Osteocyte (in vitro differentiated cells): ENCODE measurements at regions not wholly inside any gene's neighbourhood (a gene's known extent, or its start where the extent isn't known, plus 50 kb on each side); places are given as distances from the start of the nearest gene placed in this dataset.

Source experiments
- DNase-seq: peaks from one replicate; pipeline ENCODE4 v3.0.0; 2021; ENCODE audit warnings: mixed read lengths; ENCODE audit not compliant: unreplicated experiment; ENCODE audit errors: extremely low spot score
- H3K27ac Mint-ChIP-seq: one replicate; pipeline ENCODE4 v1.8.0; 2021; ENCODE audit warnings: mild to moderate bottlenecking, mixed read lengths; ENCODE audit not compliant: unreplicated experiment
- H3K27me3 Mint-ChIP-seq: one replicate; pipeline ENCODE4 v1.8.0; 2021; ENCODE audit warnings: mixed read lengths; ENCODE audit not compliant: unreplicated experiment
- H3K36me3 Mint-ChIP-seq: one replicate; pipeline ENCODE4 v1.8.0; 2021; ENCODE audit warnings: mixed read lengths; ENCODE audit not compliant: unreplicated experiment
- H3K4me1 Mint-ChIP-seq: one replicate; pipeline ENCODE4 v1.8.0; 2021; ENCODE audit warnings: mixed read lengths; ENCODE audit not compliant: unreplicated experiment
- H3K4me3 Mint-ChIP-seq: one replicate; pipeline ENCODE4 v1.8.0; 2021; ENCODE audit warnings: mild to moderate bottlenecking, moderate library complexity, mixed read lengths; ENCODE audit not compliant: unreplicated experiment
- H3K9me3 Mint-ChIP-seq: one replicate; pipeline ENCODE4 v1.8.0; 2021; ENCODE audit warnings: mixed read lengths; ENCODE audit not compliant: unreplicated experiment
- TF ChIP-seq, protein P1 (sequence below): fragments of 200-600 bp; sonication (generic); IDR thresholded peaks from 2 replicates; pipeline ENCODE4 v1.5.0; 2021; ENCODE audit warnings: antibody characterized with exemption, mild to moderate bottlenecking, moderate library complexity

DNA sequence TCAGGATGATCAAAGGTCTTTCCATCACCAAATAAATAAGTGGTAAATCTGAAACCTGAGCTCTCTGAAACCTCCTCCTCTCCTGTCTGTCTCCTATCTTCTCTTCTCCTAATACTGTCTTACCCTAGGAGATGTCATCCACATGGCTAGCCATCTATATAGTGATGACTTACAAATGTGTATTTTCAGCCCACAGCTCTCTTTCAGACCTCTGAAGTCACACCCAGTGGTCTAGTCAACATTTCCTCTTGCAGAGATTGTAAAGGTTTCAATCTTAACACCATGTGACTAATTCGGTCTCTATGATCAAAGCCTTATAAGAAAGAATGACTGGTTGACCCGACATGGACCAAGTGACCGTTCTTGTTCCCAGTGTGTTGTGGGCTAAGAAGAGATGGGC is 63.1 kb upstream of the DPT start:
- H3K9me3 Mint-ChIP-seq, result no peaks in the 10 kb centered on the region
- no peaks in the 10 kb centered on the region for H3K36me3 Mint-ChIP-seq
- no peak for DNase-seq
- no peak overlapping the region for H3K27ac Mint-ChIP-seq
- peaks cover 10% of the 10 kb centered on the region for H3K27me3 Mint-ChIP-seq
- TF ChIP-seq, protein P1, sequence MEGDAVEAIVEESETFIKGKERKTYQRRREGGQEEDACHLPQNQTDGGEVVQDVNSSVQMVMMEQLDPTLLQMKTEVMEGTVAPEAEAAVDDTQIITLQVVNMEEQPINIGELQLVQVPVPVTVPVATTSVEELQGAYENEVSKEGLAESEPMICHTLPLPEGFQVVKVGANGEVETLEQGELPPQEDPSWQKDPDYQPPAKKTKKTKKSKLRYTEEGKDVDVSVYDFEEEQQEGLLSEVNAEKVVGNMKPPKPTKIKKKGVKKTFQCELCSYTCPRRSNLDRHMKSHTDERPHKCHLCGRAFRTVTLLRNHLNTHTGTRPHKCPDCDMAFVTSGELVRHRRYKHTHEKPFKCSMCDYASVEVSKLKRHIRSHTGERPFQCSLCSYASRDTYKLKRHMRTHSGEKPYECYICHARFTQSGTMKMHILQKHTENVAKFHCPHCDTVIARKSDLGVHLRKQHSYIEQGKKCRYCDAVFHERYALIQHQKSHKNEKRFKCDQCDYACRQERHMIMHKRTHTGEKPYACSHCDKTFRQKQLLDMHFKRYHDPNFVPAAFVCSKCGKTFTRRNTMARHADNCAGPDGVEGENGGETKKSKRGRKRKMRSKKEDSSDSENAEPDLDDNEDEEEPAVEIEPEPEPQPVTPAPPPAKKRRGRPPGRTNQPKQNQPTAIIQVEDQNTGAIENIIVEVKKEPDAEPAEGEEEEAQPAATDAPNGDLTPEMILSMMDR, result no peak
- no peak overlapping the region for H3K4me3 Mint-ChIP-seq
- no peaks in the 10 kb centered on the region for H3K4me1 Mint-ChIP-seq

DNA sequence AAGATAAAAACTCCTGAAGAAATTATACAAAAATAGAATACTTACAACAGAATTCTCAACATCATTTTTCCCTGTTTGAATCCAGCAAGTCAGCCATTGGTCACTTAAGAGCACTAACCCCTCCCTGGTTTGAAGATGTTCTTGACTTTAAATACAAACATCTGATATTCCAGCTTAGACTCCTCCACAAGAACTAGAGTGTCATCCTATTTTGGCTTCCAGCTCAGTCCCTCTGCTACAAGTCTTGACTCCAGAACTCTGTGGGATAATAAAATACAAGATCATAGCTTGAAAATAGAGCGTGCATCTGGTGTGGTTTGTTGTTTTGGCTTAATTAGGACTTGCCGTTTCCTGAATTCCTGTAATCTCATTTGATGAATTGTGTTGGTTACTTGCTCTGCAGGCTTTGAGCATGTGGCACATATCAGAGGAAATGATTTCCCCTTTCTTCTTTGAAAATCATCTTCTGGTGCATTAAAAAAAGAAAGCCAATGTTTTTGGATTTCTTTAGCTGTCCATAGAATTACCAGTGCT is 63.7 kb upstream of the DPT start:
- H3K4me3 Mint-ChIP-seq, result no peak overlapping the region
- no peaks in the 10 kb centered on the region for H3K9me3 Mint-ChIP-seq
- DNase-seq, result no peak
- no peaks in the 10 kb centered on the region for H3K4me1 Mint-ChIP-seq
- no peaks in the 10 kb centered on the region for H3K36me3 Mint-ChIP-seq
- H3K27ac Mint-ChIP-seq, result no peak overlapping the region
- H3K27me3 Mint-ChIP-seq, result peaks cover 10% of the 10 kb centered on the region
- TF ChIP-seq, protein P1, result no peak

DNA sequence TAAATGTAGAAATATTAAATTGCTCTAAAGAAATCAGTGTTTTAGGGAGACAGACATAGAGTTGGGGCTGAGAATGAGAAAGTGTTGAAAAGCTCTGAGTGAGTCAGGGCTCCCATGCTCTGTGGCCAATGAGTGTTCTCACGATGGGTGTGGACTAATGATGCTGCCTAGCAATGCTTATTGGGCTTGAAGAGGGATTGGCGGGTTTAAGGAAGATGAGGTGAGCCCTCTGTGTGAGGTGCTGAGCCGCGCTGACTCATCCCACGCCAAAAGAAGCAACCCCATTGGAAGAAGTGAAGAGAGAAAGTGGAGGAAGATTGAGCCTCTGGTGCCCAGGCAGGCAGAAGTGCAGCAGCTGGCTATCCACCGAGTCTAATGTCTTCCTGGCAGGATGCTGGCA is 65.1 kb upstream of the DPT start:
- no peak overlapping the region for H3K4me3 Mint-ChIP-seq
- H3K9me3 Mint-ChIP-seq, result no peaks in the 10 kb centered on the region
- no peaks in the 10 kb centered on the region for H3K36me3 Mint-ChIP-seq
- peaks cover 10% of the 10 kb centered on the region for H3K27me3 Mint-ChIP-seq
- no peaks in the 10 kb centered on the region for H3K4me1 Mint-ChIP-seq
- TF ChIP-seq, protein P1, result no peak
- no peak for DNase-seq
- no peak overlapping the region for H3K27ac Mint-ChIP-seq

DNA sequence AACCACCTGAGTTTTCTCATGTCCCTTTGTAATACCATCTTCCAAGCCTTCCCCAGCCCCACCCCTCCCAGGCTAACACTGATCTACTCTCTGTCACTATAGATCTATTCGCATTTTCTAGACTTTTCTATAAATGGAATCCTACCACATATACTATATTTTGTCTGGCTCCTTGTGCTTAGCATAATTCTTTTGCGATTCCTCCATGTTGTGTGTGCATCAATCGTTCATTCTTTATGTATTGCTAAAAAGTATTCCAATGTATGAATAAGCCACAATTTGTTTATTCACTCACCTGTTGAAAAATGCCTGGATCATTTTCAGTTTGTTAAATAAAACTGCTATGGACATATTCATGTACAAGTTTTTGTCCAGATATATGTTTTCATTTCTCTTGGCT is 66.7 kb upstream of the DPT start:
- Mint-ChIP-seq H3K36me3 (no peaks in the 10 kb centered on the region), H3K4me3 (no peak overlapping the region), H3K9me3 (no peaks in the 10 kb centered on the region), H3K4me1 (no peaks in the 10 kb centered on the region), H3K27me3 (peaks cover 10% of the 10 kb centered on the region), H3K27ac (no peak overlapping the region)
- TF ChIP-seq, protein P1, result no peak
- DNase-seq, result no peak

DNA sequence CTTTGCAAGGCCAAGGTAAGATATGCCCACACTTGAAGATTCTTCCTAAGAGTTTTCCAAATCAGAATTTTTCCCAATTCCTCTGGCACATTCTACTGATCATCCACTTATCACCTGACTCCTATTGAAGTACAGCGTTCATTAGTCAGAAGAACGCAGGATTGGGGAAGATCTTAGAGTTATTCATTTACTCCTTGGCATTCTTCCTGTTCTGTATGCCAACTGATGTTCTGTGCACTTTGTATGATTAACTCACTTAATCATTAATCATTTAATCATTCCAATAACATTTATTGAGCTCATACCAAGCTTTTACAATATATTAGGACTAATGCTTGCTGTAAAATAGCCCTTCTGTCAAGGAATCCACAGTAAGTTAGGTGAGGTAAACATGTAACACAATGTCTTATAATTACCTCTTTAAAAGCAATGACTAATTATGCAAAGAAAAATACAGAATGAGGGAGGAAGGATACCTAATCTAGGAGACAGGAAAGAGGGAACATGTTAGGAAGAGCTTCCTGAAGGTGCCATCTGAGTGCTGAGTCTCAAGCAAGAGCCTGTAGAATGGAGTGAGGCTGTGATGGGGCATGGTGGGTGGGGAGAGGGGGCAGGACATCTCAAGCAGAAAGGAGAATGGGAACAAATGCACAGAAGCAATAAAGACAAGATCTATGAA is 71.1 kb upstream of the DPT start:
- Mint-ChIP-seq H3K4me3 (no peak overlapping the region), H3K4me1 (no peaks in the 10 kb centered on the region), H3K27me3 (peaks cover 10% of the 10 kb centered on the region), H3K9me3 (no peaks in the 10 kb centered on the region), H3K27ac (no peak overlapping the region), H3K36me3 (no peaks in the 10 kb centered on the region)
- no peak for DNase-seq
- TF ChIP-seq, protein P1, result no peak
